ENCODE measurements at regions not wholly inside any gene's neighbourhood (a gene's known extent, or its start where the extent isn't known, plus 50 kb on each side); places are given as distances from the start of the nearest gene placed in this dataset.

- no peaks in the 10 kb centered on the region for H3K27me3 Mint-ChIP-seq
- CTCF ChIA-PET: no interaction called here
- H3K36me3 Mint-ChIP-seq (ENCODE audit: low read depth): no peaks in the 10 kb centered on the region
- DNase-seq: no peak
- no peaks in the 10 kb centered on the region for H3K9me3 Mint-ChIP-seq
- H3K4me1 Mint-ChIP-seq: no peaks in the 10 kb centered on the region
- H3K4me3 Mint-ChIP-seq: no peak overlapping the region
- POLR2A ChIA-PET: no interaction called here
- H3K27ac Mint-ChIP-seq: no peak overlapping the region
Observed at GRCh38 chr2:223196331-223196730, 144.3 kb downstream of the KCNE4 start.

GRCh38 chr2:223197046-223197445, 145.1 kb downstream of the KCNE4 start:
- no peaks in the 10 kb centered on the region for H3K36me3 Mint-ChIP-seq (ENCODE audit: low read depth)
- H3K9me3 Mint-ChIP-seq: no peaks in the 10 kb centered on the region
- no peak overlapping the region for H3K4me3 Mint-ChIP-seq
- no peaks in the 10 kb centered on the region for H3K27me3 Mint-ChIP-seq
- no peak overlapping the region for H3K27ac Mint-ChIP-seq
- POLR2A ChIA-PET: no interaction called here
- CTCF ChIA-PET: no interaction called here
- H3K4me1 Mint-ChIP-seq: no peaks in the 10 kb centered on the region
- DNase-seq: no peak

GRCh38 chr2:223199531-223200515, 147.8 kb downstream of the KCNE4 start:
- H3K9me3 Mint-ChIP-seq: no peaks in the 10 kb centered on the region
- no peak overlapping the region for H3K4me3 Mint-ChIP-seq
- POLR2A ChIA-PET: no interaction called here
- CTCF ChIA-PET: interaction anchor here (0.7 kb wide), 1 partner anchor 101 kb away, joined by 3 read pairs; no protein-coding TSS in a partner anchor
- H3K27me3 Mint-ChIP-seq: no peaks in the 10 kb centered on the region
- H3K27ac Mint-ChIP-seq: no peak overlapping the region
- H3K36me3 Mint-ChIP-seq (ENCODE audit: low read depth): no peaks in the 10 kb centered on the region
- no peak for DNase-seq
- H3K4me1 Mint-ChIP-seq: no peaks in the 10 kb centered on the region

- H3K4me1 Mint-ChIP-seq: no peaks in the 10 kb centered on the region
- CTCF ChIA-PET: no interaction called here
- H3K9me3 Mint-ChIP-seq: peaks cover 5% of the 10 kb centered on the region
- no peak overlapping the region for H3K4me3 Mint-ChIP-seq
- no peak overlapping the region for H3K27ac Mint-ChIP-seq
- no peak for DNase-seq
- no peaks in the 10 kb centered on the region for H3K27me3 Mint-ChIP-seq
- H3K36me3 Mint-ChIP-seq (ENCODE audit: low read depth): no peaks in the 10 kb centered on the region
- POLR2A ChIA-PET: no interaction called here
Observed at GRCh38 chr2:223203971-223204929, 152.3 kb downstream of the KCNE4 start.

- Mint-ChIP-seq H3K36me3 (ENCODE audit: low read depth) (no peaks in the 10 kb centered on the region), H3K27ac (no peak overlapping the region), H3K9me3 (peaks cover 7% of the 10 kb centered on the region), H3K4me1 (no peaks in the 10 kb centered on the region), H3K27me3 (no peaks in the 10 kb centered on the region), H3K4me3 (no peak overlapping the region)
- ChIA-PET POLR2A (no interaction called here), CTCF (no interaction called here)
- no peak for DNase-seq
Observed at GRCh38 chr2:223210489-223210888, 158.5 kb downstream of the KCNE4 start.

- Mint-ChIP-seq H3K9me3 (peaks cover 3% of the 10 kb centered on the region), H3K36me3 (ENCODE audit: low read depth) (no peaks in the 10 kb centered on the region), H3K4me3 (no peak overlapping the region), H3K4me1 (no peaks in the 10 kb centered on the region), H3K27me3 (no peaks in the 10 kb centered on the region), H3K27ac (no peak overlapping the region)
- POLR2A ChIA-PET: no interaction called here
- no peak for DNase-seq
- CTCF ChIA-PET: no interaction called here
Observed at GRCh38 chr2:223214394-223215253, 162.6 kb downstream of the KCNE4 start.

GRCh38 chr2:223215254-223215516, 163.2 kb downstream of the KCNE4 start:
- Mint-ChIP-seq H3K36me3 (ENCODE audit: low read depth) (no peaks in the 10 kb centered on the region), H3K4me1 (no peaks in the 10 kb centered on the region), H3K4me3 (no peak overlapping the region), H3K27ac (no peak overlapping the region), H3K27me3 (no peaks in the 10 kb centered on the region), H3K9me3 (peaks cover 3% of the 10 kb centered on the region)
- DNase-seq: no peak
- ChIA-PET CTCF (no interaction called here), POLR2A (no interaction called here)

- ChIA-PET POLR2A (no interaction called here), CTCF (no interaction called here)
- H3K9me3 Mint-ChIP-seq: no peaks in the 10 kb centered on the region
Observed at GRCh38 chr2:223217373-223217772, 165.4 kb downstream of the KCNE4 start.

GRCh38 chr2:223218587-223219178, 166.7 kb downstream of the KCNE4 start:
- DNase-seq: no peak
- CTCF ChIA-PET: no interaction called here
- Mint-ChIP-seq H3K27me3 (no peaks in the 10 kb centered on the region), H3K36me3 (ENCODE audit: low read depth) (no peaks in the 10 kb centered on the region), H3K4me1 (no peaks in the 10 kb centered on the region), H3K4me3 (no peak overlapping the region), H3K27ac (no peak overlapping the region), H3K9me3 (no peaks in the 10 kb centered on the region)
- POLR2A ChIA-PET: no interaction called here

More at GRCh38 chr2:223217373-223217772, 165.4 kb downstream of the KCNE4 start:
- no peak for DNase-seq
- no peaks in the 10 kb centered on the region for H3K4me1 Mint-ChIP-seq
- H3K4me3 Mint-ChIP-seq: no peak overlapping the region
- no peak overlapping the region for H3K27ac Mint-ChIP-seq
- H3K36me3 Mint-ChIP-seq (ENCODE audit: low read depth): no peaks in the 10 kb centered on the region
- no peaks in the 10 kb centered on the region for H3K27me3 Mint-ChIP-seq

- no peak overlapping the region for H3K27ac Mint-ChIP-seq
Observed at GRCh38 chr2:223219872-223220657, 168.1 kb downstream of the KCNE4 start.

GRCh38 chr2:223220658-223220925, 168.6 kb downstream of the KCNE4 start:
- DNase-seq: no peak
- POLR2A ChIA-PET: no interaction called here
- H3K4me3 Mint-ChIP-seq: no peak overlapping the region
- H3K36me3 Mint-ChIP-seq (ENCODE audit: low read depth): no peaks in the 10 kb centered on the region
- no peaks in the 10 kb centered on the region for H3K27me3 Mint-ChIP-seq
- H3K27ac Mint-ChIP-seq: no peak overlapping the region
- no peaks in the 10 kb centered on the region for H3K4me1 Mint-ChIP-seq
- CTCF ChIA-PET: no interaction called here
- no peaks in the 10 kb centered on the region for H3K9me3 Mint-ChIP-seq

More at GRCh38 chr2:223219872-223220657, 168.1 kb downstream of the KCNE4 start:
- Mint-ChIP-seq H3K4me3 (no peak overlapping the region), H3K36me3 (ENCODE audit: low read depth) (no peaks in the 10 kb centered on the region), H3K27me3 (no peaks in the 10 kb centered on the region), H3K9me3 (no peaks in the 10 kb centered on the region), H3K4me1 (no peaks in the 10 kb centered on the region)
- CTCF ChIA-PET: no interaction called here
- POLR2A ChIA-PET: no interaction called here
- DNase-seq: no peak

GRCh38 chr2:223221139-223221835, 169.3 kb downstream of the KCNE4 start:
- peaks cover 1% of the 10 kb centered on the region for H3K9me3 Mint-ChIP-seq
- ChIA-PET CTCF (no interaction called here), POLR2A (no interaction called here)
- DNase-seq: no peak
- no peaks in the 10 kb centered on the region for H3K36me3 Mint-ChIP-seq (ENCODE audit: low read depth)
- H3K27ac Mint-ChIP-seq: no peak overlapping the region
- H3K4me1 Mint-ChIP-seq: no peaks in the 10 kb centered on the region
- H3K4me3 Mint-ChIP-seq: no peak overlapping the region
- no peaks in the 10 kb centered on the region for H3K27me3 Mint-ChIP-seq
